Cerebellar cortex (tissue), 1 donor: ENCODE measurements at regions not wholly inside any gene's neighbourhood (a gene's known extent, or its start where the extent isn't known, plus 50 kb on each side); places are given as distances from the start of the nearest gene placed in this dataset.
"Not testable (repeated sequence)": the region's sequence is repeated elsewhere in the genome, so short reads cannot be mapped to it uniquely, and the experiment has no call there.

ENCODE experiments used
- DNase-seq: peaks from one replicate; pipeline ENCODE4 v3.0.0-alpha.2; 2015; ENCODE audit warnings: low spot score

DNA sequence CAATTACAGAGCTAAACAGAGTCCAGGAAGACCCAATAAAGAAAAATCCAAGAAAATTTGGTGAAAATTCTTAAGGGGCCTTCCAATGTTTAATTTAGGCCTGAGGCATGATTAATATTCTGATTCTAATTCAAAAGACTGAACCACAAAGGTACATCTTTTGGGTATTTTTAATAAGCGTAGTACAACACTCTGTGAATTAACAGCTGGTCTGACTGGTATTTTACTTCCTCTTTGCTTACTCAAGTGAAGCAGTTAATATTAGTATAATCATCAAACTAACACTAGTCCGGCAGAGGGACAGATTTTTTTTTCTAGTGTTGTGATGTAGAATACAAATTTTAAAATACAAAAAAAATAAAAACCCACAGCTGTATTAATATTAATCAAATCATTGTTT is 652.9 kb downstream of the NR4A2 start:
- no peak for DNase-seq

DNA sequence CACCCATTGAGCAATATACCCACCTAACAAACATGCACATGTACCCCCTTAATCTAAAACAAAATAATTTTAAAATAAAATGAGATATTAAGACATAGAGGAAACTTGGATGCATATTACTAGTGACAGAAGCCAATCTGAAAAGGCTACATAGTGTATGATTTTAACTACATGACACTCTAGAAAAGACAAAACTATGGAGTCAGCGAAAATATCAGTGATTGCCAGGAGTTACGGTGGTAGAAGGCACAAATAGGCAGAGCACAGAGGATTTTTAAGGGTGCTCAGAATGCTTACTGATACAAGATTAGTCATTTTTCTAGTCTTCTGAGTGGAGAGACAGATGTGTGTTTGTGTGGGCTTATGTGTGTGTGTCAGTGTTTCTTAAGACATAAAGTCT is 656.6 kb downstream of the NR4A2 start:
- DNase-seq = no peak

GRCh38 chr2:155665704-155666103 is 666.8 kb downstream of the NR4A2 start:
- DNase-seq = no peak

GRCh38 chr2:155663265-155663664 is 669.3 kb downstream of the NR4A2 start:
- no peak for DNase-seq

DNA sequence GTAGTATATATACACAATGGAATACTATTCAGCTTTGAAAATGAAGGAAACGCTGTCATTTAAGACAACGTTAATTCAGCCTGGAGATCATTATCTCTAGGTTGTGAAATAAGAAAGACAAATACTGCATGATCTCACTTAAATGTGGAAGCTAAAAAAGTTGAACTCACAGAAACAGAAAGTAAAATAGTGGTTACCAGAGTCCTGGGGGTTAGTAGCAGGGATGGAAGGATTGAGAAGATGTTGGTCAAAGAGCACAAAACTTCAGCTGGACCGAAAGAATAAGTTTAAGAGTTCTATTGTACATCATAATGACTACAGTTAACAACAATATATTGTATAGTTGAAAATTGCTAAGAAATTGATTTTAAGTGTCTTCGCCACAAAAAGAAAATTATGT is 670.3 kb downstream of the NR4A2 start:
- no peak for DNase-seq

- peak; percentile 40 for DNase-seq
Observed at GRCh38 chr2:155653176-155653575, 679.3 kb downstream of the NR4A2 start.

- DNase-seq = no peak
Observed at GRCh38 chr2:155651851-155652250, 680.7 kb downstream of the NR4A2 start.

DNA sequence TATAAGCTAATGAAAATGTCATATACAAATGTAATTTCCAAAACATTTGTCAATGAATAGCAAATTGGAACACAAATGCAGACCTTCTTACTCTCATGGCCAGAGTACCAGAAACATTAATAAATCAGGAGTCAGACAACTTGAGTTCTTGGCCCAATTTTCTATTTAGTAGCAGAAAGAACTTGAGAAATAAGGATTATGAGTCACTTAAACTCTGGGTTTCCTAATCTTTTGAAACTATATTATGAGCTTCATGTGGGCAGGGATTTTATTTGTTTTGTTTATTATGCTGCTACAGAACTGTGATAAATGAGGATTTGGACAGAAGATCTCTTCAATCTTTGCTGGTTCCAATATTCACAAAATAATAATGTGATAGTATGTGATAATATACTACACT is 686.7 kb downstream of the NR4A2 start:
- no peak for DNase-seq

GRCh38 chr2:155643056-155643775 is 689.3 kb downstream of the NR4A2 start:
- DNase-seq = peak; percentile 89

- no peak for DNase-seq
Observed at GRCh38 chr2:155633887-155634570, 698.5 kb downstream of the NR4A2 start.

DNA sequence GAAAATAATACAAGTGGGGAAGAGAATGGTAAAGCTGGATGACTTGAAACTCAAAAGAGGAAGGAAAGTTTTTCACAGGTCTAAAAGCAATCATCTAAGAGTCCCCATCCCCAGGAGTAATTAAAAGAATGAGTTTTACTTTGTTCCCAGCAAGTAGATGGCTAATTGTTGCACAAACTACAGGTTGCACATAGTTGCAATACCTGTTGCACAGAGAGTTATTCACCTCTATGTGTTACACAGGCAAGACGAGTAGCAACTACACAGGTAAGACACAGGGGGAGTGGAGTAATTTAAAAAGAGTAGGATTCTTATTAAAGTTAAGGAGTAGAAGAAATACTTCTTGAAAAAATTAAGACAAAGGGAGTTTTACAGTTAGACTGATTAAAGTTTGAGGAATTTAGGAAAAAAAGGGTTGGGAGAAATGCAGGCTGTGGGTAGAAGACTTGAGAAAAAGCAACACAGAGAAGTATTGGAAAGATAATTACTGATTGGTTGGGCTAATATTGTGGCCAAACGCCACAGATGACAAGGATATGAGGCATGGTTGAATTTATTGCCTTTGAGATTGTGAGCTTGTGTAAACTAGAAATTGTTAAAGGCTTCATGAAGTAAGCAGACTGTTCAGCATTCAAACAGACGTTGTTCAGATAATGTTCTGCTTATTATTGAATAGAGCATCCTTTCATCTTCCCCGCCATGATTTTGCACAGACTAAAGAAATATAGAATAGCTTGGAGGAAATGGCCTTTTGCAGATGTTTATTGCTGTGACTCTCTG is 699.3 kb downstream of the NR4A2 start:
- no peak for DNase-seq

- DNase-seq = no peak
Observed at GRCh38 chr2:155630760-155631159, 701.8 kb downstream of the NR4A2 start.

DNA sequence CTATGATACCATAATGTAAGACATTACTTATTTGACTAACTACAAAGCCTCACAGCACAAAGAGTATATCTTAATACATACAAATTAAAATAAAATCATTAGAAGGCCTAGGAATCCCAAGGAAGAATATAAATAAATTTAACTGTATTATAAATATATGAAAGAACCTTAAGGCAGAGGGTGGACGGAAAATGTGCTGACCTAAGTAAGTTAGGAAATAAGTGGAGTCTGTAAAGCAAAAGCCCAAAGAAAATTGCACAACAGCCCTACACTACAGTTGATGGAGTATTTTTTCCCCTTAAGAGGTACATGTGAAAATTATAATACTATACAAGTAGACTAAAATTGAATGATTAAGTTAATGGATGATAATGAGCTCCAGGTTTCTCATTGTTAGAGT is 710.1 kb downstream of the NR4A2 start:
- DNase-seq = no peak

- no peak for DNase-seq
Observed at GRCh38 chr2:155600914-155601760, 731.4 kb downstream of the NR4A2 start.

- DNase-seq = no peak
Observed at GRCh38 chr2:155600296-155600695, 732.2 kb downstream of the NR4A2 start.

DNA sequence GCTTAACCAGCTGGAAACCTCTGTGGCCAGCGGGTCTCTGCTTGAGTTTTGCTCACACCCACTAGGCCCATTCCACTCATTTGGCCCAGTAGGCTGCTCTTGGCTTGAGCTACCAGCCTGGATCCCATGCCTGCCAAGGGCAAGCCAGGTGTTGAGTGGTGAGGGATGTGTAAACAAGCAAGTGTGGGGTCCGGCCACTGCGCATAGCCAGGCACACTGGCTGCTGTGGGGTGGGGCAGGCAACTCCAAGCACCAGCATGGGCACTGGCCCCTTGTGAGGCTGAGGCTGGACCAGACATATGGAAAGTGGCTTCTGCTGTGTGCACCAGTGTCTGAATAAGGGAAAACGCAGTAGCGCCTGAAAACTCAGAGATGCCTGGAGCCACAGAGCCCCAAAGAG is 732.7 kb downstream of the NR4A2 start:
- no peak for DNase-seq

DNA sequence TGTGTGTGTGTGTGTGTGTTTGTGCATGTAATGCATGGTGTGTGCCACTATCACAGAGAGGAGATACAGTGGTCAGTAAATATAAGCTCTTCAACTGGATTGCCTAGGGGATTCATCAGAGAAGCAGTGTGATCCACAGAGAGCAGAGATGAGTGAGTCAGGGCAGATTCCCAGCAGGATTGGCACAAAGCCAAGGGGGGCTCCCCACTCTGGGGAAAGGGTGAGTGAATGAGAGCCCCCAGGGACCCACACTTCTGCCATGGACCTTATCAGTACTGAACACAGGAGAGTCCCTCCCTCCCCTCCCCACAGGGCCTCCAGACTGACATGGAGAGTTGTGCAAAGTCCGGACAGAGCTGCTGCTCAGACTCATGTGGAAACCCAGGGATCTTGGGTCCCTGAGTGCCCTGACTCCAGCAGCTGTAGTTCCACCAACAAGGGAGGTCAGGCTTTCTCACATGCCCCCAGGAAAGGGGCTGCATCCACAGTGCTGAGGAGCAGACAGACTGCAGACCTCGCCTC is 748.8 kb downstream of the NR4A2 start:
- no peak for DNase-seq

DNA sequence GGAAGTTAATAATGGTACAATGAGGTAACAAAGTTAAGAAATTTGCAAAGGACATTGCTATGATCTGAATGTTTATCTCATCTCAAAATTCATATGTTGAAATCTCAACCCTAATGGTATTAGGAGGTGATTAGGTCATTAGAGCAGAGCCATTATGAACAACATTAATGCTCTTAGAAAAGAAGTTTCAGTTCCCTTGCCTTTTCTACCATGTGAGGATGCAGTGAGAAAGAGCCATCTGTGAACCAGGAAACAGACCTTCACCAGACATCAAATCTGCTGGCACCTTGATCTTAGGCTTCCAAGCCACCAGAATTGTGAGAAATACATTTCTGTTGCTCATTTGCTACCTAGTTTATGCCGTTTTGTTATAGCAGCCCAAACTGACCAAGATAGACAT is 757.6 kb downstream of the NR4A2 start:
- DNase-seq = no peak

- DNase-seq = no peak
Observed at GRCh38 chr2:155547571-155547970, 785.0 kb downstream of the NR4A2 start.

- DNase-seq = no peak
Observed at GRCh38 chr2:155546721-155547555, 785.6 kb downstream of the NR4A2 start.

GRCh38 chr2:155539028-155539427 is 793.5 kb downstream of the NR4A2 start:
- DNase-seq = not testable (repeated sequence)
